Stimulated activated CD4-positive, alpha-beta T cell treated with anti-CD3 and anti-CD28 coated beads, Interleukin-1b, Interleukin-23, amount 100 ng/mL, for 24 hours (primary cell): ENCODE measurements at regions not wholly inside any gene's neighbourhood (a gene's known extent, or its start where the extent isn't known, plus 50 kb on each side); places are given as distances from the start of the nearest gene placed in this dataset.
A peak's percentile ranks its signal among the peaks of the same experiment; 100 is the strongest.

Experiments
- DNase-seq, 4 experiments: peaks; one replicate each; pipeline ENCODE4 v3.0.0-alpha.2; 2020; ENCODE audit warnings: low read depth in 4 of 4, low spot score in 1 of 4

DNA sequence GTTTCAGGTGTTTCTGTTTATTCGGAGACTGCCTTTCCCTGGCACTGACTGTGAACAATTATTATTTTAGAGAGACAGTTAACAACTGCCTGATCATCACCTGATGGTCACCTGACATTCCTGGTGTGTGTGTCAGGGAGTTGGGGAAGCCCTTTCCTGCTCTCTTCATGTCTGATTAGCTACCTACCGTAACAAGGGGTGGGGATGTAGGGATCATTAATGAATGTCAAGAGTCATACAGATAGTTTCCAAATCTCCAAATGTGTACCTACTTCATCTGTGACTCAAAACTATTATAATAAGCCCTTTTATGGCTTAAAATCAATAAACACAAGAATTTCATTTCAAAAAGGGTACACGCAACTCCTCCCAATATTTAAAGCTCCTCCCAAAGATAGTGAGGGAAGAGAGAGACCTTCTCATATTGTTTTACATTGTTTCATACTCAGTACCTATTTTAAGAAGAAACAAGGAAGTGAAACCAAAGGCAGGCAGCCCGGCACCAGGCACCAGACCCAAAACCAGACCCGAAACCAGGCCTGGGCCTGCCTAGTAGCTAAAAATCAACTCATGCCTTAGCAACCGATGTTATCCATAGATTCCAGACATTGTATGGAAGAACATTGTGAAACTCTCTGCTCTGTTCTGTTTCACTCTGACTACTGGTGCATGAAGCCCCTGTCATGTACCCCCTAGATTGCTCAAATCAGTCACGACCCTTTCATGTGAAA is 844.9 kb upstream of the ALCAM start:
- no peak for DNase-seq

GRCh38 chr3:104523136-104523535 is 843.6 kb upstream of the ALCAM start:
- DNase-seq, result no peak

DNA sequence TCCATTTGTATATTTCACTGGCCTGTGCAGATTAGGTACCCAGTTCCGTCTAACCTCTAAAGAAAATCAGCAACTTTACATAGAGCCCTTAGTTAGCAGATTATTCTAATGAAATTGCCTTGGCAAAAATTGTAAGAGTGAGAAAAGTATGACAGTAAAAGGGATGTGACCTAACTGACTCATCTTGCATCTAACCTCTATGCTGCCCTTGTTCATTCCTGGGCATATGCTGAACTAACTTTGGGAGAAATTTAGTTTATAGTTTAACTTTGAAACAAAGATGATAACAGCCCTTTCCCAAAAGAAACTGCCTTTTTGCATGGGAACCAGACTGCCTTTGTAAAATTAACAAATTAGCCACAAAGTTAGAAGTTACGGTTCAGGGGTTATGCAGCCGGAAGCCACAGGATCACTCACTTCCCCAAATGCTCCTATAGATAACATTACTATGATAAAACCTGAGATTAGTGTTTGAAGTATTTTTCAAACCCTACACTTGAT is 839.8 kb upstream of the ALCAM start:
- no peak for DNase-seq

GRCh38 chr3:104530934-104531333 is 835.8 kb upstream of the ALCAM start:
- DNase-seq, result no peak

DNA sequence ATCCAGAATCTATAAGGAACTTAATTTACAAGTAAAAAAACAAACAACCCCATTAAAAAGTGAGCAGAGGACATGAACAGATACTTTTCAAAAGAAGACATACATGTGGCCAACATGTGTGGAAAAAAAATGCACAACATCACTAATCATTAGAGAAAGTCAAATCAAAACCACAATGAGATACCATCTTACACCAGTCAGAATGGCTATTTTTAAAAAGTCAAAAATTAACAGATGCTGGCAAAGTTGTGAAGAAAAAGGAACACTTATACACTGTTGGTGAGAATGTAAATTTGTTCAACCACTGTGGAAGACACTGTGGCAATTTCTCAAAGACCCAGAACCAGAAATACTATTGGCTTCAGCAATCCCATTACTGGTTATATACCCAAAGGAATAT is 830.0 kb upstream of the ALCAM start:
- no peak for DNase-seq

DNA sequence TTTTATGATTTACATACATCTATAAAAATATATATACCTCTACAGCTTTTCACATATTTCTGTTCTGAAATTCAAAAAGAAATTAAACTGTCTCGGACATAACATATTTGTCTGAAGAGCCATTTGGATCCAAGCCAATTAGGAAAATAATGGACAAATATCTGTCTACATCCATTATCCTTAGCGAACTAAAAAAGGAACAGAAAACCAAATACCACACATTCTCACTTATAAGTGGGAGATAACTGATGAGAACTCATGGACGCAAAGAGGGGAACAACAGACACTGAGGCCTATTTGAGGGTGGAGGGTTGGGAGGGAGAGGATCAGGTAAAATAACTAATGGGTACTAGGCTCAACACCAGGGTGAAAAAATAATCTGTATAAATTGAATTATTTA is 829.4 kb upstream of the ALCAM start:
- no peak for DNase-seq

GRCh38 chr3:104546301-104546700 is 820.4 kb upstream of the ALCAM start:
- DNase-seq, result no peak

DNA sequence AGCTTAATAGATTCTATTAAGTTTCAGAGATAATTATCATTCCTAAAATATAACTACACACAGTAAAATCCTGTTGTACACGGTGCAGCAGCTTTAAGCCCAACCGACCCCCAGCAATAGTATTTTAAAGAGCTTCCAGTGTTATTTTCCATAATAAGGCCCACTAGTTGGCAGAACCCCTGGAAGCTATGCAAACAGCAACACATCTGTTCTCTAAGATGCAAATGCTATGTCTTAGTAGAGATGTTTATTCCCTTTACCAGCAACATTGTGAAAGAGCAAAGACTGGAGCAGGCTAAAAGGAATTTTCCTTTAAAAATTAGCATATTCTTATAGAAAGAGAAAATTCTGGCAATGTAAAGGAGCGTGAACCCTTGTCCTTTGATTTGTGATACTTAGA is 819.7 kb upstream of the ALCAM start:
- no peak for DNase-seq

DNA sequence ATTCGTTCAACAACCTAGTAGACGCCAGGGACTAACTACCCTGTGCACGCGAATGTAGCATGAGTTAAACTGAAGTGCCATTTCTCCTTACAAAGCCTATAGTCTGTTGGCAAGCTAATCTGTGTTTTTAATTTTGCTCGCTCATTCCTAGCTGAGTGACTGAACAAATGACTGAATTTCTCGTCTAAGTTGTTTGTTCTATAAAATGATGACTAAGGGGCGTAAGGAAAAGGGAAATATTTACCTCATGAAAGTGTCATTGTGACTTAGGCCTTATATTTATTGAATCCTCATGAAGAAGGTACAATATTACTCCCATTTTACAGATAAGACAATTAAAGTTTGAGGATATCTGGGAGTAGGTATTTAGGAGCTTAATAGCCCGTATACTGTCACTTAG is 818.3 kb upstream of the ALCAM start:
- DNase-seq, result no peak

DNA sequence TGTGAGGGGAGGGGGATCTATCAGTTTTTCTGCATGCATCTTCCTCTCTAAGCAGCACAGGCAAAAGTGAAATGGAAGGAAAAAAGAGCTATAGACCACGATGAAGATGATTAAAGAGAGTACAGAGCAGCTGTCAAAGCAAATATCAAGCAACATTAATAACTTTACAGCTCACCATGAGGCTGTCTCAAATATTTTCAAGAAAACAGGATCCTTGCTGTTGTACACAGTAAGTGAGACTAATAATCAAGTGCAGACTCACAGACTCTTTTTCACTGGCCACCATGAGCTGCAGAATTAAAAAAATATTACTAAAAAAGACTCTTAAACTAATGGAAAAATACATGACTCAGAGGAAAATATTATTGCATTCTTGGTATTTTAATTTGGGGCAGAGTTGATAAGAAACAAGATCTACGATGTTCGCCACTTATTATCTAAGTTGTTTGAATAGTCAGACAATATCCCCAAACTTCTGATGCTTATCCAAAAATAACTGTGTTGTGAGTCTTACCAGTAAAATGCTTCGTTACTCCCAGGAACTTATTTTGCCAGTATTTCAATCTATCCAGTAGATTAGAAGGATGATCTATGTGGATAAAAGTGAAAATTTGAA is 817.5 kb upstream of the ALCAM start:
- DNase-seq, result no peak

DNA sequence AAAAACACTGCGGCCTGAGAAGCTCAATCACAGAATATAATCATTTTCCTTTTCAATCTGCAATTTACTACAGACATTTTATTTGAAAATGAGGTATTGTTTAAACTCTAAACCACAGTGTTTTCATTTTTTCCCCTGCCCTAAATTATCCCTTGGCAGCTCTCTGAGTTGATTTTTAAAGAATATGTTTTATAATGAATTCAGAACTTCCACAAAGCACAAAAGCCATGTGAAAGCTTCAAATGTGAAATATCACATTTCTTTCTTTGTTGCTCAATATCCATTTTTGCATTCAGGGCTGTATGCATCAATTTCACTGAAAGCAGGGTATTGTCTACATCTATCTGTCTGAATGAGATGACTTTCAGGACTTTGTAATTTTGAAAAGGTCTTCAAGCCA is 813.6 kb upstream of the ALCAM start:
- no peak for DNase-seq

- DNase-seq, result no peak
Measured at GRCh38 chr3:104554425-104554824, 812.3 kb upstream of the ALCAM start.

DNA sequence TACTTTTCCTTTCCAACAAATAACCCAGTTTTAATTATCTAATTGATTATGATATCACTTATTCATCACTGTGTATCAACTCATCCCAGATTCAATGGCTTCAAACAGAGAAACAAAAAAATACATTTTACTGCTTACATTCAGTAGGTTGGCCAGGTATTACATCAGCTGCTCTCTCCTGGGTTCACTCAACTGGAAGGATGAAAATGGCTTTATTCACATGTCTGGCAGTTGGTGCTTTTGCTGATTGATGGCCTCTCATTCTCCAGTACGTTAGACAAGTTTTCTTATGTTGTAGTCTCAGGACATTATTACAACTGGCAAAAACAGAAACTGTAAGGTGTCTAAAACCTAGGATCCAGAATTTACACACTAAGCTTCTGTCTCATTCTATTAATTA is 811.0 kb upstream of the ALCAM start:
- DNase-seq, result no peak

- DNase-seq, result no peak
Measured at GRCh38 chr3:104556372-104557078, 810.2 kb upstream of the ALCAM start.

DNA sequence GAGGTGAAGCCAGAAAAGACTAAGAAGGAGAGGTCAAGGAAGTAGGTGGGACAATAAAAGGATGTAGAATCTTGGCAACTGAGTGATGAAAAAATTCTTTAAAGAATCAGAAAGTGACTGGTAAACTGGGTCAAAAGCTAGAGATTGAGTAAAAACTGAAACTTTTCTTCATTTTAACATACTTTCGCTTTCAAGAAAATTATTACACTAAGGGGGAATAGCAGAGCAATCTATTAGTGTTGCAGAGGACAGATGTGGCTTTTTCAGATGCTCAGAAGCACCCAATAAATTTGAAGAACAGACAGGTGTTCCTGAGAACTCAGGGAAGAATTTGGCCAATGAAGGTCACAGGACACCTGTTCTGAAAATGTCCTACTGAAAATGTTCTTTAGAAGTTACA is 805.4 kb upstream of the ALCAM start:
- DNase-seq, result no peak

DNA sequence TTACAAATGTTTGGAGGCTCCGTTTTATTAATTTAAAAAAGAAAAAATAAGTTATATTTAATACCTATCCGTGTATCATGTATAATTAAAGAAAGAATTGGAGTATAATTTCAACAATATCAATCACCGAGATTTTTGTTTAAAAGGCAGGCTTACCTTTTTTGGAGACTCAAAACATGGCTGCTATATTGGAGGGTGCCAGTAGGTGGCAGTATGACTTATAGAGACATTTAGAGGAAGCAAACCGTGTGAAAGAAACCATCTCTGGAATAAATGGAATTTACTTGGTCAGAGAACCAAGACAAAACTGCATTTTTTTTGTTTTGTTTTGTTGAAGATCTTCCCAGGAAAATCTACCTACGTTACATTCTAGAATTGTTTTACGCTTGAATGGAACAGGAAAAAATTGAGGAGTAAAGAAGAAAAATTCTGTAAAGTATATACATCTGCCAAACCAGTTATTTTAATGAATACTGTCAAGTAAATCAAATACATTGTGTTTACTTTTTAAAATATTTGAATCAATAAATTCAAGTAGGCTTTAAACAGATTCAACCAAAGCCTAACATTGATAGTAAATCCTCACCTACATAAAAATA is 802.6 kb upstream of the ALCAM start:
- DNase-seq, result peak; percentile 33 to 46 (median 38)

- no peak for DNase-seq
Measured at GRCh38 chr3:104566054-104566453, 800.7 kb upstream of the ALCAM start.

DNA sequence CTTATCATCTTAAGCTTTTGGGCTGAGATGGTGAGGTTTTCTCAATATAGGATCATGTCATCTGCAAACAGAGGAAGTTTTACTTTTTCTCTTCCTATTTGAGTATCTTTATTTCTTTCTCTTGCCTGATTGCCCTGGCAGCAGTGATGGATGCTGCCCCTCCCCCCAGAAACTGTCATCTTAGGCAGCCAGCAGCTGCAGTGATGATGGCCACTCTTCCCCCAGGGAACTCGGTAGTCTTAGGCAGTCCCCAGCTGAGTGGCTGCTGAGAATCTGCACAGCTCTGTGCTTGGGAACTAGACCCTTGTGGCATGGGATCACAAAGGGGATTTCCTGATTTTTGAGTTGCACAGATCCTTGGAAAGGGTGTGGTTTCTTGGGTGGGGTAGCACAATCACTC is 791.1 kb upstream of the ALCAM start:
- DNase-seq, result no peak

DNA sequence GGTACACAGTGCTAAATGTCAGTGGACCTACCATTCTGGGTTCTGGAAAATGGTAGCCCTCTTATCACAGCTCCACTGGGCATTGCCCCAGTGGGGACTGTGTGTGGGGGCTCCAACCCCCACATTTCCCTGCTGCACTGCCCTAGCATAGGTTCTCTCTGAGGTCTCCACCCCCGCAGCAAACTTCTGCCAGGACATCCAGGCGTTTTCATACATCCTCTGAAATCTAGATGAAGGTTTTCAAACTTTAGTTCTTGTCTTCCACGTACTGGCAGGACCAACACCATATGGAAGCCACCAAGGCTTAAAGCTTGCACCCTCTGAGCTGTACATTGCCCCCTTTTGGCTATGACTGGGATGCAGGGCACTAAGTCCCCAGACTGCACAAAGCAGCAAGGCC is 788.2 kb upstream of the ALCAM start:
- no peak for DNase-seq

- no peak for DNase-seq
Measured at GRCh38 chr3:104582092-104582491, 784.6 kb upstream of the ALCAM start.

- DNase-seq, result no peak
Measured at GRCh38 chr3:104584682-104585081, 782.0 kb upstream of the ALCAM start.

- DNase-seq, result no peak
Measured at GRCh38 chr3:104586344-104586743, 780.4 kb upstream of the ALCAM start.
